ENCODE measurements at regions not wholly inside any gene's neighbourhood (a gene's known extent, or its start where the extent isn't known, plus 50 kb on each side); places are given as distances from the start of the nearest gene placed in this dataset.
"Not testable (repeated sequence)": the region's sequence is repeated elsewhere in the genome, so short reads cannot be mapped to it uniquely, and the experiment has no call there.

DNA sequence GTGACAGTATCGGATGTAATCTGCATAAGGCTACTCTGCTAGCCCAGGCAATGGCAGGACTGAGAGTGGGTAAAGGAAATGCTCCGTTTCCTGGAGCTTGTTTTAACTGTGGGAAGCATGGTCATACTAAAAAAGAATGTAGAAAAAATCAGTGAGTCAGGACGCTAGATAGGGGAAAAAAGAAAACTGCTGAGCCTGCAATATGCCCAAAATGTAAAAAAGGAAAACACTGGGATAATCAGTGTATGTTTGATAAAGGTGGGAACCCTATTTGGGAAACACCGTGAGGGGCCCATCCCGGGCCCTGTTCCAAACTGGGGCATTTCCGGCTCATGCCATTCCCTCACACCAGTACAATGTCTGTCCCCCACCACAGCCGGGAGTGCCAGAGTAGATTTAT, 775.8 kb downstream of the ZPLD1 start:
- Mint-ChIP-seq H3K27me3 (no peaks in the 10 kb centered on the region), H3K9me3 (no peaks in the 10 kb centered on the region), H3K4me3 (no peak overlapping the region), H3K4me1 (ENCODE audit: low read depth in 2 of 2) (no peaks in the 10 kb centered on the region), H3K27ac (no peak overlapping the region), H3K36me3 (no peaks in the 10 kb centered on the region)
- DNase-seq (ENCODE audit: low spot score) (no peak), ATAC-seq (no peak)

DNA sequence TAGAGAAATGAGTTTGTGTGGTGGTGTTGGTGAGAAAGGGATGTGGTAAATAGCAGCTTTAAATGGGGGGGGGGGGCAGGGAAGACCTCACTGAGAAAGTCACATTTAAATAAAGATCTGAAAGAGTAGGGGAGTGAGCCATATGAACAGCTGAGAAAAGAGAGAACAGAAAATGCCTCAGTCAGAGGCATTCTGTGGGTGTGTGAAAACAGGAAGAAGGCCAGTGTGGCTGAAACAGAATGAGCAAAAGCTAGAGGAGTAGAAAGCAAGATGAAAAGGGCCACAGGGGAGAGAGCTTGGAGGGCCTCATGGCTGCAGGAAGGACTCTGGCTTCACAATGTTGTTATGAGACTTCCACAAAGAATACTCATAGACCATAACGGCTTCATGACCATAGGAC, 783.3 kb downstream of the ZPLD1 start:
- Mint-ChIP-seq H3K4me3 (peak overlapping the region; percentile 26), H3K36me3 (no peaks in the 10 kb centered on the region), H3K4me1 (ENCODE audit: low read depth in 2 of 2) (no peaks in the 10 kb centered on the region), H3K27ac (no peak overlapping the region), H3K9me3 (peaks cover 3% of the 10 kb centered on the region), H3K27me3 (no peaks in the 10 kb centered on the region)
- DNase-seq (ENCODE audit: low spot score) (no peak), ATAC-seq (no peak)

DNA sequence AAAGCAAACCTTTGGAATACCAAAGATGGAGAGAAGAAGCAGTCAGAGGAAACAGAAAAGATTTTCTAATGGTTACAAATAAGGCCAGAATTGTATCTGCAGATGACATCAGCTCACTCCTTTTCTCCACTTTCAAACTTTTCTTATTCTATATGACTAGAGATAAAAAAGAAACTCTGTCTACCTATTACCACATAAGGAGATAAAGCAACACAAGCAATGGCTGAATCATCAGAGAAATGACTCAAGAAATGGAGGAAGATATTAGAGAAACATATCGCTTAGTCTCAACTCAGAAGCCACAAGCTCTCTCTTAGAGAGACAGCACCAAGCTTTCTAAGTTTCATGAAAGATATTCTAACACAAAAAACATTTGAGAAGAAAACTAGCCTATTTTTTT, 784.0 kb downstream of the ZPLD1 start:
- Mint-ChIP-seq H3K27me3 (no peaks in the 10 kb centered on the region), H3K27ac (no peak overlapping the region), H3K36me3 (no peaks in the 10 kb centered on the region), H3K9me3 (peaks cover 3% of the 10 kb centered on the region), H3K4me1 (ENCODE audit: low read depth in 2 of 2) (no peaks in the 10 kb centered on the region), H3K4me3 (no peak overlapping the region)
- no peak for ATAC-seq
- no peak for DNase-seq (ENCODE audit: low spot score)

DNA sequence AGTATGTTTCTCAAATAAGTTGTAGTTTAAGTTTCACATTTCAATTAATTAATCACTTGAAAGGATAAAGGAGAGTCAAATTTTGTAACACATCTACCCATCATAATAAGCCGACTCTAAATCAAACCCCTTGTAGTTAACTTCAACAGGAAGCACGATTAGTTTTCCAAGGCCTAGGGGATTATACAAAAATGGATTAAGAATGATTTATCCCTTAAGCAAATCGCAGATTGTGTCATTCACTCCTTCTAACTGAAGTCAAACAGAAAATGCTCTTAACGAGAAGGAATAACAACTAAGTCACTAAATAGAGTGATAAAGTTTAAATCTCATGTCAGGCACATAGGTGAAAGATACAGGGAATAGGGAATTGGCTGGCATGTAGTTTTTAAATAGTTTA, 792.8 kb downstream of the ZPLD1 start:
- Mint-ChIP-seq H3K4me1 (ENCODE audit: low read depth in 2 of 2) (no peaks in the 10 kb centered on the region), H3K27me3 (no peaks in the 10 kb centered on the region), H3K36me3 (no peaks in the 10 kb centered on the region), H3K4me3 (no peak overlapping the region), H3K27ac (no peak overlapping the region), H3K9me3 (peaks cover 4% of the 10 kb centered on the region)
- no peak for ATAC-seq
- no peak for DNase-seq (ENCODE audit: low spot score)

DNA sequence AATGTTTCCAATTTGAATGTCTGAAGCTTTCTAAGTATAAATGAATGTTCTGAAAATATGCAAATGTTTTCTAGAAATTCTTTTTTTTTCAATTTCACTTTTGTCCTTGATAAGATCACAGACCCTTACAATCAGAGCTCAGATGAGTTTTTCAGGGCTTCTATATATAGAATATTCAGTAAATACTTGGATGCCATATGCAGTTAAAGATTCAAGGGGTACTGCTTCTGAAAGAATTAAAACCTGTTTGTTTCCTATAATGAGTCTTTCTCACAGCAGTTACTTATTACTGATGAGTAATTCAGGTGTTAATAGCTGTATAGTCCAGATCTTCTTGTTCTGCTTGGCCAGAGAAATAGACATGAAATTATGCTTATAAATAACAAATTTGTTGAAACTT, 812.6 kb downstream of the ZPLD1 start:
- no peak for ATAC-seq
- Mint-ChIP-seq H3K9me3 (no peaks in the 10 kb centered on the region), H3K36me3 (peaks cover 5% of the 10 kb centered on the region), H3K27me3 (no peaks in the 10 kb centered on the region), H3K4me1 (ENCODE audit: low read depth in 2 of 2) (no peaks in the 10 kb centered on the region), H3K27ac (no peak overlapping the region), H3K4me3 (no peak overlapping the region)
- no peak for DNase-seq (ENCODE audit: low spot score)

DNA sequence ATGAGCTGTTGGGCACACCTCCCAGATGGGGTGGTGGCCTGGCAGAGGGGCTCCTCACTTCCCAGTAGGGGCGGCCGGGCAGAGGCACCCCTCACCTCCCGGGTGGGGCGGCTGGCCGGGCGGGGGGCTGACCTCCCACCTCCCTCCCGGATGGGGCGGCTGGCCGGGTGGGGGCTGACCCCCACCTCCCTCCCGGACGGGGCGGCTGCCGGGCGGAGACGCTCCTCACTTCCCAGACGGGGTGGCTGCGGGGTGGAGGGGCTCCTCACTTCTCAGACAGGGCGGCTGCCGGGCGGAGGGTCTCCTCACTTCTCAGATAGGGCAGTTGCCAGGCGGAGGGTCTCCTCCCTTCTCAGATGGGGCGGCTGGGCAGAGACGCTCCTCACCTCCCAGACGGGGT, 820.0 kb downstream of the ZPLD1 start:
- not testable (repeated sequence) for H3K36me3 Mint-ChIP-seq; H3K27me3 Mint-ChIP-seq; H3K4me1 Mint-ChIP-seq (ENCODE audit: low read depth in 2 of 2); H3K27ac Mint-ChIP-seq; DNase-seq (ENCODE audit: low spot score); ATAC-seq; H3K4me3 Mint-ChIP-seq; H3K9me3 Mint-ChIP-seq

DNA sequence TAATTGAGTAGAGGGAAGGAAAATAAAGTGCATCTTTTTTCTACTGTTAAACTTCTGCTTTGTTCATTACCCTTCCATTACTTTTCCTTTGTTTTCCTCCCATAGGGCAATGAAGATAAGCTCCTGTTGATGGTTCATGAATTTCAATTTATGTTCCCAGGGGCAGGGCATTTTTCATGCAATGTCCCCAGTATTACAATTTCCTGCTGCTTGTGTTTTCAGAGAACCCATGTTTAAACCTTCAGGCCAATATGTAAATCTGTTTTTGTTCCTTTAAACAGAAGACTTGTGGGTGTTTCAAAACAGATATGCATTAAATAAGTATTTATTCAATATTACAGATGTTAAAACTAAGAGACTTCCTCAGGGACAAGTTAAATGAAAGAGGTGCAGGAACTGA, 834.5 kb downstream of the ZPLD1 start:
- Mint-ChIP-seq H3K4me1 (ENCODE audit: low read depth in 2 of 2) (no peaks in the 10 kb centered on the region), H3K27ac (no peak overlapping the region), H3K9me3 (peaks cover 3% of the 10 kb centered on the region), H3K4me3 (no peak overlapping the region), H3K36me3 (no peaks in the 10 kb centered on the region), H3K27me3 (no peaks in the 10 kb centered on the region)
- DNase-seq (ENCODE audit: low spot score) (no peak), ATAC-seq (no peak)

DNA sequence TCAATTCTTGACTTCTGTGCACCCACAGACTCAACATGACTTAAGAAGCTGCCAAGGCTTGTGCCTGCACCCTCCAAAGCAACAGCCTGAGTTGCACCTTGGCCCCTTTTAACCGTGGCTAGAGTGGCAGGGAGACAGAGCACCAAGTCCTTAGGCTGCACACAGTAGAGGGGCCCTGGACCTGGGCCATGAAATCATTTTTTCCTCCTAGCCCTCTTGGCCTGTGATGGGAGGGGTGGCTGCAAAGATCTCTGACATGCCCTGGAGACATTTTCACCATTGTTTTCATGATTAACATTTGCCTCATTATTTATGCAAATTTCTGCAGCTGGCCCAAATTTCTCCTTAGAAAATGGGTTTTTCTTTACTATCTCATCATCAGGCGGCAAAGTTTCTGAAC, 836.8 kb downstream of the ZPLD1 start:
- no peaks in the 10 kb centered on the region for H3K36me3 Mint-ChIP-seq

DNA sequence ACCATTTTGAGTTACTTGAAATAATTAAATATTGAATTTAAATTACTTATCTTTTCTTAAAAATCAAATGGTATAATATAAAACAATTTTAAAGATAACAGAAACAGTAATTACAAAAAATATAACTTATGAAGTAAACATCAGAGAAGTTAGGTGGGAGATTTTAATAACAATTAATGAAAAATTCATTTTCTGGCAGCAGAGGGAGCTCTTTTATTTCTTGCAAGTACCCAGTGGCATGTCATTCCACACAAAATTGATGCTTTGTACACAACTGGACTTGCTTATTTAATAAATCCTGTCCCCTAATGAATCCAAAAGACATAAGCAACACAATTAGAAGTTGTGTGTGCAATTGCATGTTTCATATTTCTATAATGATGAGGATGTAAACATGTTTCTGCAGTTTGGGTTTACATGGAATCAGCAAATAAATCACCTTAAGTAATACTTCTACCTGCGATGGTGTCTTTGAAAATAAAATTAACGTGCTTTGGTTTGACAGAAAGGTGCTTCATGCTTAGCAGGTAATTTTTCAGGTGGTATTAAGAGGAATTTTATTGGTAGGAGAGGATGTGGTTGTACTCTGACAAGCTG, 861.3 kb downstream of the ZPLD1 start:
- H3K4me1 Mint-ChIP-seq (ENCODE audit: low read depth in 2 of 2), result no peaks in the 10 kb centered on the region
- H3K27me3 Mint-ChIP-seq, result no peaks in the 10 kb centered on the region
- H3K4me3 Mint-ChIP-seq, result no peak overlapping the region
- ATAC-seq (no peak), DNase-seq (ENCODE audit: low spot score) (no peak)
- peaks cover 3% of the 10 kb centered on the region for H3K9me3 Mint-ChIP-seq
- H3K36me3 Mint-ChIP-seq, result no peaks in the 10 kb centered on the region
- no peak overlapping the region for H3K27ac Mint-ChIP-seq

More for the DNA sequence above, 836.8 kb downstream of the ZPLD1 start:
- no peaks in the 10 kb centered on the region for H3K27me3 Mint-ChIP-seq
- no peak for DNase-seq (ENCODE audit: low spot score)
- no peak for ATAC-seq
- no peaks in the 10 kb centered on the region for H3K4me1 Mint-ChIP-seq (ENCODE audit: low read depth in 2 of 2)
- peaks cover 3% of the 10 kb centered on the region for H3K9me3 Mint-ChIP-seq
- no peak overlapping the region for H3K27ac Mint-ChIP-seq
- H3K4me3 Mint-ChIP-seq, result no peak overlapping the region

DNA sequence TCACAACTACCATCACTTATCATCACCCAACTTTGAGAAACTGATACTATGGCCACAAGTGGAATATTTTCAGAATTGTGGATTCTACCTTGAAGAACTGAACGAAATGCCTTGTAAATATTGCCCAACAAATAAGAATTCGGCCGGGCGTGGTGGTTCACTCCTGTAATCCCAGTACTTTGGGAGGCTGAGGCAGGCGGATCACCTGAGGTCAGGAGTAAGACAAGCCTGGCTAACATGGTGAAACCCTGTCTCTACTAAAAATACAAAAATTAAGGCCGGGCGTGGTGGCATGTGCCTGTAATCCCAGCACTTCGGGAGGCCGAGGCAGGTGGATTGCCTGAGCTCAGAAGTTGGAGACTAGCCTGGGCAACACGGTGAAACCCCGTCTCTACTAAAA, 862.7 kb downstream of the ZPLD1 start:
- not testable (repeated sequence) for H3K9me3 Mint-ChIP-seq; H3K27me3 Mint-ChIP-seq; H3K36me3 Mint-ChIP-seq; H3K4me1 Mint-ChIP-seq (ENCODE audit: low read depth in 2 of 2); DNase-seq (ENCODE audit: low spot score); H3K27ac Mint-ChIP-seq; ATAC-seq; H3K4me3 Mint-ChIP-seq

DNA sequence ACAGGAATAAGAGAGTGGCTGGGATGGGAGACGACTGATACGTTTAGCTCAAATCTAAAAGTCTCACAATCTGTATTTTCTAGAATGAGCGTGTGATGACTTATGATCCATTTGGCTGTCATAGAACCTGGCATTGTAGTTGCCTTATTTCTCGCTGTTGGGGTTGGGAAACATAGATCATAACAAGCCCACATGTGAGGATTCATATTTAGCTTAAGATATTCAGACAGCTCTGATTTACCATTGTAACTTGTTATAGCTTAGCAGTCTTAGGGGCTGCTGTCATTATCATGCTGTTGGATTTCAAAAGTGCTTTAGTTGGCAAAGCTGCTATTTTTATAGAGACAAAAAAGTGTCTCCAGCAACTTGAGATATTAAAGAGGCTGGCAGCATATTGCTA, 871.3 kb downstream of the ZPLD1 start:
- ATAC-seq, result no peak
- H3K27ac Mint-ChIP-seq, result no peak overlapping the region

DNA sequence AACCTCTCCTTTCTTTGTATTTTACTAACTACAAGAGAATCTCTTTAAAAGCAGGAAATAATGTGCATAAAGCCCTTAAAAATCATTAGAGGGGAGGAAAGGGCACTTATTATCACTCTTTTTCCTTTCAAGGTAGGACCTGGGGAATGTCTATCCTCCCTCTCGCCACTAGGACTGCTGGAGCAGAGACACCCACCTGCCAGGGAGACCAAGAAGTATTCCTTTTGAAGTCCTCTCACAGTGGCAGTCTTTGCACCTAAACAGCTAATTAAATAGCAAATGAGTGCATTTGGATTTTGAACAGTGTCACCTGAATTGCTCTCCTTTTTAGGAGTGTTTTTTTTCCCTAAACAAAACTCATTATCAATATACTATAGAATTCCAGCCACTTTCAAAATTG, 874.1 kb downstream of the ZPLD1 start:
- H3K27ac Mint-ChIP-seq, result no peak overlapping the region
- H3K36me3 Mint-ChIP-seq, result no peaks in the 10 kb centered on the region
- no peaks in the 10 kb centered on the region for H3K4me1 Mint-ChIP-seq (ENCODE audit: low read depth in 2 of 2)
- no peak overlapping the region for H3K4me3 Mint-ChIP-seq
- ATAC-seq (no peak), DNase-seq (ENCODE audit: low spot score) (no peak)
- peaks cover 2% of the 10 kb centered on the region for H3K9me3 Mint-ChIP-seq
- no peaks in the 10 kb centered on the region for H3K27me3 Mint-ChIP-seq

More for the DNA sequence above, 871.3 kb downstream of the ZPLD1 start:
- H3K9me3 Mint-ChIP-seq, result peaks cover 10% of the 10 kb centered on the region
- no peaks in the 10 kb centered on the region for H3K4me1 Mint-ChIP-seq (ENCODE audit: low read depth in 2 of 2)
- no peaks in the 10 kb centered on the region for H3K36me3 Mint-ChIP-seq
- no peak for DNase-seq (ENCODE audit: low spot score)
- no peaks in the 10 kb centered on the region for H3K27me3 Mint-ChIP-seq
- no peak overlapping the region for H3K4me3 Mint-ChIP-seq

DNA sequence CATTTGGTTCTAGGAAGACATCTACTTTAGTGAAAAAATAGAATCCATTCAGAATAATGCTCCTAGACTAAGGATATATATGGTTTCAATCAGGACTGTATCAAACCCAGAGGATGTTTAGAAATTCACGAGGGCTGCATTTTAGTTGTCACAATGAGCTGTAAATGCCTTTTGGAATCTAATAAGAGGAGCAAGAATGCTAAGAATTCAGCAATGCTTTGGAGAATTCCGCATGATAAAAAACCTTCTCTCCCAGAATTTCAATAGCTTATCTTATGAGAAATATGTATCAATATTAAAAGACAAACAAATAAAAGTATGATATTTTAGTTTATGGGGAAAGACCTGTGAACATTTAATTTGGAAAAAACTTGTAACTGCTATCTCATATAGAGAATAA, 885.1 kb downstream of the ZPLD1 start:
- Mint-ChIP-seq H3K27ac (no peak overlapping the region), H3K4me3 (no peak overlapping the region), H3K36me3 (no peaks in the 10 kb centered on the region), H3K4me1 (ENCODE audit: low read depth in 2 of 2) (no peaks in the 10 kb centered on the region), H3K9me3 (peaks cover 4% of the 10 kb centered on the region), H3K27me3 (no peaks in the 10 kb centered on the region)
- DNase-seq (ENCODE audit: low spot score) (no peak), ATAC-seq (no peak)

DNA sequence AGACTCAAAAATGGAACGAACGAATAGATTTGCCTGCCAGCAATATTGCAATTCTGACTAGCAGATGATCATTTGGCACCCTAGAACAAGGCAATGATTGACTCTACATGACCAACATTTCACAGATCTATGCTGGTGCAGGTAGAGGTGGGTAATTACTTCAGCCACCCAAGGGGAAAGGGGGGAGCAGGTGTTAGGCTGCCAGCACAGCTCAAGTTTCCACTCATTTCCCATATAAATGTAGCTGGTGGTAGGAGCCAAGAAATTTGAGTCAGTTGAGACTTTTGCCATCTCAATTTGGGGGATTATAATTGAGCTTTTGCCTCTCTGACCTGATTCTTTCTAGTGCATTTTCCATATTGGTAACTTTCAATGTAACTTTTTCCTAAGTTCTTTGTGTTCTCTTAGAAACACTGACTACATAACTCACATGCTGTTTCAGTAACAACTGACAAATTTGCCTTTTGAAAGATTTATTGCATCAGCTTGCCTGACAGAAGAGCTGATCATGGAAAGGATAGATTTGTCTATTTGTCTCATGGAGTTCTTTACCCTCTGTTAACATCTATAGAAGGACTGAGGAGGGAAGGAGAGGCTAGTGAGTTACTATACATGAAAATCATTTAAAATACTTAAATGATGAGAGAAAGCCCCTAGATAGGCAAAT, 902.5 kb downstream of the ZPLD1 start:
- Mint-ChIP-seq H3K36me3 (no peaks in the 10 kb centered on the region), H3K4me3 (no peak overlapping the region), H3K9me3 (peaks cover 3% of the 10 kb centered on the region), H3K27ac (no peak overlapping the region), H3K4me1 (ENCODE audit: low read depth in 2 of 2) (no peaks in the 10 kb centered on the region), H3K27me3 (no peaks in the 10 kb centered on the region)
- DNase-seq (ENCODE audit: low spot score), result no peak
- ATAC-seq, result no peak

DNA sequence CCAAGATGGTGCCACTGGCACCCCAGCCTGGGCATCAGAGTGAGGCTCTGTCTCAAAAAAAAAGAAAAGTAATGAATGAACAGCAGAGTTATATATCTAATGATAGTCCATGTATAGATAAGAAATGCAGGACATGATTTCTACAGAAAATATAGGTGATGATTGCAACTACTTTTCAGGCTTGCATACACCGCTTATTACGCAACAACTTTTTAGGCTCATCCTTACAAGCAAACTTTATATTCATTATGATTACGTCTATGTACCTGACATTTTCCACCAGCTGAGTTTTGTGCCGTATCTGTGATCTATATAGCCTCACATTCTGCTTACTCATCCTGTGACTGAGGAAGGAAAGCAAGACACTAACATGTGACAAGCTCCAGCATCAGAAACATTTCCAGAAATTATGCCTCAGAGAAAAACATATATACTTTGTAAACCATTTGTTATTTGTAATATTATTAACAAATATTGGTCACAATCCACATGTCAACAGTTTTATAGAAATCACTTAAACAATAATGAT, 906.3 kb downstream of the ZPLD1 start:
- ATAC-seq (no peak), DNase-seq (ENCODE audit: low spot score) (no peak)
- Mint-ChIP-seq H3K9me3 (peaks cover 4% of the 10 kb centered on the region), H3K4me1 (ENCODE audit: low read depth in 2 of 2) (no peaks in the 10 kb centered on the region), H3K36me3 (no peaks in the 10 kb centered on the region), H3K27me3 (no peaks in the 10 kb centered on the region), H3K4me3 (no peak overlapping the region), H3K27ac (no peak overlapping the region)
